NCI-H2171 treated with DMSO at 0.1 percent for 48 hours (cell line): ENCODE measurements at regions not wholly inside any gene's neighbourhood (a gene's known extent, or its start where the extent isn't known, plus 50 kb on each side); places are given as distances from the start of the nearest gene placed in this dataset.
A peak's percentile ranks its signal among the peaks of the same experiment; 100 is the strongest.
"Not testable (repeated sequence)": the region's sequence is repeated elsewhere in the genome, so short reads cannot be mapped to it uniquely, and the experiment has no call there.

Experiments used
- DNase-seq: peaks from one replicate; lab custom pipeline; 2025; lab: John Stamatoyannopoulos, UW

DNA sequence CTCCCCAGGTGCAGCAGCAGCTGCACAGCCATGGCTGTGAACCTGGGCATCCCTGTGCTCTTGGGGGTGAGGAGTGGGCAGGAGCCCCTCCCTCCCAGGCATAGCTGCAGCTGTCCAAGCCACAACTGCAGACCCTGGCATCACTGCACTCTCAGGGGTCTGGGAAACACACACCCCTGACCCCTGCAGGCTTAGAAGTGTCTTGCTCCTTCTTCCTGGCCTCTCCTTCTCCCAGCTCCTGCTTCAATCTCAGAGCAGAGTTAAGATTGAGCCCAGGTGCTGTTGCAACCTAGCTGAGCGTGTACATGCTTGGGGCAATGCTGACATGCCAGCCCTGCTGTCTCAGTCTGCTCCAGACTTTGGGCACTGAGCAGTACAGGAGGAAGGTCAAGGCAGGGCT, 833.6 kb downstream of the FLRT2 start:
- DNase-seq, result no peak

DNA sequence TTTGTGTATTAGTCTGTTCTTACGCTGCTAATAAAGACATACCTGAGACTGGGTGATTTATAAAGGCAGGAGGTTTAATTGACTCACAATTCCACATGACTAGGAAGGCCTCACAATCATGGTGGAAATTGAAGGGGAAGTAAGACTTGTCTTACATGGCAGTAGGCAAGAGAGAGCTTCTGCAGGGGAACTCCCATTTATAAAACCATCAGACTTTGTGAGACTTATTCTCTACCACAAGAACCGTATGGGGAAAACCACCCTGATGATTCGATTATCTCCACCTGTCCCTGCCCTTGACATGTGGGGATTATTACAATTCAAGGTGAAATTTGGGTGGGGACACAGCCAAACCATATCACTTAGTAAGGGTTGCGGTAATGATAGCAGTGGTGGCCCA, 833.1 kb downstream of the FLRT2 start:
- DNase-seq, result no peak

- DNase-seq, result peak; percentile 93
These were observed 827.9 kb downstream of the FLRT2 start for GRCh38 chr14:86357876-86358275.

DNA sequence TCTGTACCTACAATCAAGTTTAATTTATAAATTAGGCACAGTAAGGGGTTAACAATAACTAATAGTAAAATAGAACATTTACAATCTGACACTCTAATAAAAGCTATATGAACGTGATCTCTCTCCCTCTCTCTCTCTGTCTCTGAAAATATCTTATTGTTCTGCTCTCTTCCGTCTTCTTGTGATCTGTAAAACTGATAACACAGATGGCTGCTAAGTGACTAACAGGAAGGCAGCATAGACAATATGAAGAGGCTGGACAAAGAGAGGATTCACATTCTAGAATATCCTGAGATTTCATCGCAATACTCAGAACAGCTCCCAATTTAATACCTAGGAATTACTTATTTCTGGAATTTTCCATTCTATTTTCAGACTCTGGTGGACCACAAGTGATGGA, 827.2 kb downstream of the FLRT2 start:
- peak; percentile 42 for DNase-seq

DNA sequence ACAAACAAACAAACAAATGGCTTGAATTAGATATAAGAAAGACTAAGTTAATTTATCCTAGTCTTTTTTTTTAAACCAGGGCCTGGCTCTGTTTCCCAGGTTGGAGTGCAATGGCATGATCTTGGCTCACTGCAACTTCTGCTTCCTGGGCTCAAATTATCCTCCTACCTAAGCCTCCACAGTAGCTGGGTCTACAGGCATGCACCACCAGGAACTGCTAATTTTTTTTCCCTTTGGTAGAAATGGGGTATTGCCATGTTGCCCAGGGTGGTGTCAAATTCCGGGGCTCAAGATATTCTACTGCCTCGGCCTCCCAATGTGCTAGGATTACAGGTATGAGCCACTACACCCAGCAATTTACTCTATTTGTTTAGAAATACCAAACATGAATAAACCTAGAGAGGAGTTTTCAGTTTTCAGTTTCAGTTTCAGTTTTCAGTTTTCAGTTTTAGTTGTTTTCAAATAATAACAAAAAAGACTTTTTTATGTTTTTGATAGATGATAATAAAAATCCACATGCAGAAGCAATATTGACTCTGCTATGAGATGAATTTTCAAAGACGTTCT, 817.0 kb downstream of the FLRT2 start:
- DNase-seq, result no peak

DNA sequence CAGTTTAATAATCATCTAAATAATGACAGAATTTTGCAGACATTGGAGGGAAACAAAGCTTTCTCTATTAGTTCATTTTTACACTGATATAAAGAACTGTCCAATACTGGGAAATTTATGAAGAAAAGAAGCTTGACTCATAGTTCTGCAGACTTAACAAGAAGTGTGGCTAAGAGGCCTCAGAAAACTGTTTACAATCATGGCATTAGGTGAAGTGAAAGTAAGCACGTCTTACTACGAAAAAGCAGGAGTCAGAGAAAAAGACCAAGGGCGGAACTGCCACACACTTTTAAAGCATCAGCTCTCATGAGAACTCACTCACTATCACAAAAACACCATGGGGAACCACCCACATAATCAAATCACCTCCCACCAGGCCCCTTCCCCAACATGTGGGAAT, 804.4 kb downstream of the FLRT2 start:
- DNase-seq, result no peak

- DNase-seq, result no peak
These were observed 803.5 kb downstream of the FLRT2 start for GRCh38 chr14:86333493-86333892.

DNA sequence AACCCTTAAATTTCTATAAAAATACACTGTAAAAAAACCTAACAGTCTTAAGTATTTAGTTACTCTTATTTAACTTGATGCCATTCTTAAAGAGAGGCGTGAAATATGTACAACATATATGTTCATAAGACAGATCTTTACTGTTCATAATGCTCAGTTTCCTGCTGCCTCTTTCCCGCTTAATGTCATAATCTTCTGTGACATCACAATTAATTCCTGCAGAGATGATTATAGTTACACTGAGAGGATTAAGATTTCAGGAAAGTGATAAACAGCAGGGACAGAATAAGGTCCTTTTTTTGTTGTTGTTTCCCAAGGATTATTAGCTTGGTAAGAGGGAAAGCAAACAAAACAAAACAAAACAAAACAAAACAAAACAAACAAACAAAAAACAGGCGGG, 801.4 kb downstream of the FLRT2 start:
- DNase-seq, result no peak

- DNase-seq, result peak; percentile 51
These were observed 791.2 kb downstream of the FLRT2 start for GRCh38 chr14:86321151-86321550.

DNA sequence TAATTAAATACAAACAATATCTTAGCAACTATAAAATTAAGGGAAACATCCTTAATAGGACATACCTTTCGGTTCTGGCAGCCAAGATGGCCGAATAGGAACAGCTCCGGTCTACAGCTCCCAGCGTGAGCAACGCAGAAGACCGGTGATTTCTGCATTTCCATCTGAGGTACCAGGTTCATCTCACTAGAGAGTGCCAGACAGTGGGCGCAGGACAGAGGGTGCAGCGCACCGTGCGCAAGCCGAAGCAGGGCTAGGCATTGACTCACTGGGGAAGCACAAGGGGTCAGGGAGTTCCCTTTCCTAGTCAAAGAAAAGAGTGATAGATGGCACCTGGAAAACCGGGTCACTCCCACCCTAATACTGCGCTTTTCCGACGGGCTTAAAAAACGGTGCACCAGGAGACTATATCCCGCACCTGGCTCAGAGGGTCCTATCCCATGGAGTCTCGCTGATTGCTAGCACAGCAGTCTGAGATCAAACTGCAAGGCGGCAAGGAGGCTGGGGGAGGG, 782.3 kb downstream of the FLRT2 start:
- DNase-seq, result not testable (repeated sequence)

GRCh38 chr14:86311151-86311550, 781.2 kb downstream of the FLRT2 start:
- no peak for DNase-seq

GRCh38 chr14:86310611-86311010, 780.7 kb downstream of the FLRT2 start:
- peak; percentile 89 for DNase-seq

- no peak for DNase-seq
These were observed 780.2 kb downstream of the FLRT2 start for GRCh38 chr14:86310148-86310547.

- no peak for DNase-seq
These were observed 775.1 kb downstream of the FLRT2 start for GRCh38 chr14:86305058-86305457.

DNA sequence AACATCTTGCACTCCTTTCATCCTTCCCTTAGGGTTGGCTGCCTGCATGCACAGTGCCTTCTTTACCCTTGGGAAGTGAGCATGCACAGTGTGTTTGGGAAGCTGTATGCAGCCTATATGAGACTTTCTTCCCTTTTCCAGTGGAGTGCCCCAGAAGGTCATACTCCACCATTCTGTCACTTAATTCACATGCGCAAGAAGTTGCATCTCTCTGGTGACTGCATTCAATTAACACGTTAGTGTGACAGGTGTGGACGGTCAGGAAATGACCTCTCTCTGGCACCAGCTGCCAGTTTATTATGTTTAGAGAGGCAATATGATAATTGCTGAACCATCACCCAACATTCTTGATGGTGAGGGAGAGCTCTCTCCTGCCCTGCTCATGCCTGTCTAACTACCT, 770.0 kb downstream of the FLRT2 start:
- DNase-seq, result no peak

DNA sequence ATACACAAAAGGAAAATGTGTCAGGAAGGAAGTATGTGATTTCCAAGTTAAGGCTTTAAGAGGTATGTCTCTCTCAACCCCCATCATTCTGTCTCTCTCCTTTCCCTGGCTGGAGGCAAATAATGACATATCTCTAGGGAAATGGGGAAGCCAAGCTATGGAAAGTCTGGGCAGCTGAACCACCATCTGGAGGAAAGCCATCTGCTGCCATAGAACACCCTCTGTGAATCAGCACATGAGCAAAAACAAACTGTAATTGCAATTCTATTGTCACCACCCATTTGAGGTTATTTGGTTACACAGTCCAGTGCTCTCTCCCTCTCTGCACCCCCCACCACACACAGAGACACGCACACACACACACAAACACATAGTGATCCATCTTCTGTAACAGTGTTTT, 766.2 kb downstream of the FLRT2 start:
- peak; percentile 99 for DNase-seq

- DNase-seq, result no peak
These were observed 758.4 kb downstream of the FLRT2 start for GRCh38 chr14:86288336-86288735.

DNA sequence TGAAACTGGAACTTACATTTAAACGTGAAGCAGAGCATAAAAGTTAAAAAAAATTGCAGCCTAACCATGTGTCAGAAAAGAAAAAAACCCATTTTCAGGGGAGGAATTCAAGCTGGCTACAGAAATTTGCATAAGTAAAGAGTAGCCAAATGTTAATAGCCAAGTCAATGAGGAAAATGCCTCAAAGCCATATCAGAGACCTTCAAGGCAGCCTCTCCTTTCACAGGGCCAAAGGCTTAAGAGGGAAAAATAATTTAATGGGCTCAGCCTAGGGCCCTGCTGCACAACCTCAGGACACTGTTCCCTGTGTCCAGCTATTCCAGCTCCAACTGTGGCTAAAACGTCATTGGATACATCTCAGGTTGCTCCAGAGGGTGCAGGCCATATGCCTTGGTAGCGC, 749.5 kb downstream of the FLRT2 start:
- no peak for DNase-seq

DNA sequence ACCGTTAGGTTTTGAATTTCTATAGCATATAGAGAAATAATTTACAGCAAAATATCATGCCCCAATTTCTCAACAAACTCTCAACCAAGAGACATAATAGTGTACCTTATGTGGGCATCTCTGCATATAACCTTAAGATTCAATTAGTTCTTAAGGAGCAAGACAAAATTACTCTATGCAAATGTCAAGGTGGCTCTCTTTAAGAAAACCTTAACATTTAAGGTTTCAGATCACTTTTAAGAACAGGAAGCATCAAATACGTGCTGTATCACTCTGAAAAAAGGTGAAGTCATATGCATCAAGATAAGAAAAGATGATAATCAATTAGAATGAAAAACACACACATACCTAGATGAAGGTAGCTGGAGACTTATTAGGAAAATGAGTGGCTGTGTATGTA, 728.0 kb downstream of the FLRT2 start:
- DNase-seq, result no peak

- DNase-seq, result no peak
These were observed 713.2 kb downstream of the FLRT2 start for GRCh38 chr14:86243158-86243557.

DNA sequence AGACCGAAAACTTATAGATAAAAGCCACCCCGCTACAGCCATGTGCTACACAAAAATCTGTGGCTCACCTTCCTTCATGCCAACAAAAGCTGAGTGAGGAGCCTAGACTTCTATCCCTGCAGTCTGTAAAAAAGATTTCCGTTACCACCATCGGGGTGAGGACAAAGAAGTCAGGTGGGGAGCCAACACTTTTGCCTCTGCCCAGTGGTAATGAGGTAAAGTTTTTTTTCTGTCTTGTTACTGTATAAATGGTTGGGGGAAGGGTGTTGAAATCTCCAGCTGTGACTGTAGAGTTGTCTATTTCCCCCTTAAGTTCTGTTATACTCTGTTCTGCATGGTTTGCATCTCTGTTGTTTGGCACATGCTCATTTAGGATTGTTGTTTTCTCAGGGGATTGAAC, 707.8 kb downstream of the FLRT2 start:
- no peak for DNase-seq

DNA sequence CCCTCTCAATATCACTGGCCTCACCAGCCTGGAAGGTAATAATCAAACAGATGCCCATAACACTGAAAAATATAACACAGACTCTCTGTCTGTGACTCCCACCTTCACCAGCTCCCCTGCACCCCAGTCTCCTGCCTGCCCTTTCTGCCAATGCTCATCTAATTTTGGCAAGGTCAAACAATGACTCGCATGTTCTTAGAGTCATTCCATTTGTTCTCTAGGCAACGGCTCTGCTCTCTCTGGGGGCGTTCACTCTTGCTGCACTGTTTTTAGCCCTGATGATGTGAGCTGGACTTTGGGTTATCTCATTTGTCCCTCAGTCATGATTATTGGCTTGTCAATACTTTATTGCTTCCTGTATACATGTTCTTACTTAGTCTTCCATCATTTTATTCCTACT, 691.8 kb downstream of the FLRT2 start:
- DNase-seq, result no peak

GRCh38 chr14:86221000-86221399, 691.1 kb downstream of the FLRT2 start:
- DNase-seq, result peak; percentile 12

DNA sequence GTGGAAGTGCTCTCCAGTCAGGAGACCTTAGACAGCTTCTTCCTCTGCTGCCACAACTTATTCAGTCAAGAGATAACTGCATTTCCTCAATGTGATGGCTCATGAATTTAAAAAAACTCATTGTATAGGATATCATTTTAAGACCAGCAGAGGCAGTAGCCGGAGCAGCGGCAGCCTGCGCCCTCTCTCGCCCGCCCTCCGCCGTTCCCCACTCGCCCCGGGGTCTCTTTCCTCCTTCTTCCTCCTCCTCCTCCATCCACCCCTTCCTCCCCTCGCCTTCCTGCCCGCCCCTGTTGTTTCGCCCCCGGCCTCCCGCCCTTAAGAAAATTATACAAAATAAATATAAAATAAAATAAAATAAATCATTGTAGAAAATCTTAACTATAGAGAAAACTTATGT, 687.6 kb downstream of the FLRT2 start:
- DNase-seq, result no peak

DNA sequence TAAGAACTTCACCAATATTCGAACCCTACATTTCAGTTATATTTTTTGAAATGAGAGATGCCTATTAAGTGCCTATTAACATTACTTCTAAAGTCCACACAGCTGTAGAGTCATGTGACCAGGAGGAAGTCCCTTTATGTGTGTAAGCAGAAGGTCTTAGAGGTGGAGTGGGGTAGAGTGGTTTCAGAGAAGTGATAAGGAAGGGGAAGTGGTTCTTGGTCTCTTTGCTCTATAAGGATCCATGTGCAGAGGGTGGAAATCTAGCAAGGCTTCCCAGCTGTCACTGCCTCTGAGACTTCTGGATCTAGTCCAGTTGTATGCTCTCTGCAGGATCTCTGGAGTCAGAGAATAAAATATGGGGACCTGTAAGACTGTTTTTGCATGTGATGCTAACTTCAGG, 673.9 kb downstream of the FLRT2 start:
- DNase-seq, result peak; percentile 59
